Fibroblast of upper back skin (primary cell): ENCODE measurements at regions not wholly inside any gene's neighbourhood (a gene's known extent, or its start where the extent isn't known, plus 50 kb on each side); places are given as distances from the start of the nearest gene placed in this dataset.

Experiments used
- DNase-seq: peaks from one replicate; pipeline ENCODE4 v3.0.0-alpha.2; 2013

- no peak for DNase-seq
These were observed 78.3 kb upstream of the NEK6 start for GRCh38 chr9:124179196-124180071.

GRCh38 chr9:124180557-124180956, 77.2 kb upstream of the NEK6 start:
- DNase-seq, result peak; percentile 65

GRCh38 chr9:124182741-124183140, 75.0 kb upstream of the NEK6 start:
- DNase-seq, result no peak

GRCh38 chr9:124183772-124184171, 74.0 kb upstream of the NEK6 start:
- DNase-seq, result no peak

- DNase-seq, result no peak
These were observed 72.3 kb upstream of the NEK6 start for GRCh38 chr9:124185413-124185812.

GRCh38 chr9:124187311-124187710, 70.4 kb upstream of the NEK6 start:
- no peak for DNase-seq

GRCh38 chr9:124188331-124189110, 69.2 kb upstream of the NEK6 start:
- DNase-seq, result no peak

GRCh38 chr9:124190761-124191160, 67.0 kb upstream of the NEK6 start:
- no peak for DNase-seq

GRCh38 chr9:124191691-124192395, 65.9 kb upstream of the NEK6 start:
- no peak for DNase-seq

GRCh38 chr9:124196814-124197176, 61.0 kb upstream of the NEK6 start:
- no peak for DNase-seq

- no peak for DNase-seq
These were observed 60.3 kb upstream of the NEK6 start for GRCh38 chr9:124197177-124198095.

- no peak for DNase-seq
These were observed 59.4 kb upstream of the NEK6 start for GRCh38 chr9:124198331-124198730.

GRCh38 chr9:124198948-124199347, 58.8 kb upstream of the NEK6 start:
- no peak for DNase-seq

- no peak for DNase-seq
These were observed 58.3 kb upstream of the NEK6 start for GRCh38 chr9:124199474-124199873.

GRCh38 chr9:124202447-124202971, 55.2 kb upstream of the NEK6 start:
- no peak for DNase-seq

GRCh38 chr9:124205686-124206352, 51.9 kb upstream of the NEK6 start:
- DNase-seq, result no peak

- no peak for DNase-seq
These were observed 51.4 kb upstream of the NEK6 start for GRCh38 chr9:124206391-124206790.
